SK-N-SH treated with all-trans-retinoic acid at 6 μM for 48 hours (cell line): ENCODE measurements at regions not wholly inside any gene's neighbourhood (a gene's known extent, or its start where the extent isn't known, plus 50 kb on each side); places are given as distances from the start of the nearest gene placed in this dataset.

Experiments used
- ATAC-seq: fragments of 200-7000 bp; cut with Tn5 transposase; 3 replicates; pipeline ENCODE4 v1.9.1; 2020; ENCODE audit warnings: mild to moderate bottlenecking, moderate library complexity
- ARNTL ChIP-seq: fragments of 450-650 bp; formaldehyde crosslinking; IDR thresholded peaks from 2 replicates; pipeline ENCODE4 v1.5.0; 2020; ENCODE audit warnings: low read depth, mild to moderate bottlenecking, moderate library complexity, borderline replicate concordance
- BACH2 ChIP-seq: fragments of 250-450 bp; sonication (Bioruptor Pico); IDR thresholded peaks from 2 replicates; pipeline ENCODE4 v1.9.0; 2021; ENCODE audit warnings: mild to moderate bottlenecking, borderline replicate concordance
- CREB5 ChIP-seq: fragments of 250-450 bp; sonication (Bioruptor Pico); IDR thresholded peaks from 2 replicates; pipeline ENCODE4 v1.5.1; 2020; ENCODE audit warnings: low read depth, mild to moderate bottlenecking, moderate library complexity
- CSDC2 ChIP-seq: fragments of 250-450 bp; sonication (Bioruptor Pico); IDR thresholded peaks from 2 replicates; pipeline ENCODE4 v1.5.0; 2020; ENCODE audit warnings: mild to moderate bottlenecking, moderate library complexity
- CSRNP3 ChIP-seq: fragments of 250-450 bp; sonication (Bioruptor Pico); IDR thresholded peaks from 2 replicates; pipeline ENCODE4 v1.5.1; 2021; ENCODE audit warnings: mild to moderate bottlenecking, moderate library complexity
- ESRRG ChIP-seq: fragments of 250-450 bp; sonication (Bioruptor Pico); IDR thresholded peaks from 2 replicates; pipeline ENCODE4 v1.6.1; 2021; ENCODE audit warnings: mild to moderate bottlenecking
- GLIS3 ChIP-seq: fragments of 250-450 bp; sonication (Bioruptor Pico); IDR thresholded peaks from 2 replicates; pipeline ENCODE4 v1.5.0; 2020; ENCODE audit warnings: mild to moderate bottlenecking, moderate library complexity
- ISL1 ChIP-seq: fragments of 250-450 bp; sonication (Bioruptor Pico); IDR thresholded peaks from 2 replicates; pipeline ENCODE4 v2.1.2; 2022; ENCODE audit warnings: mild to moderate bottlenecking, moderate library complexity
- OSR1 ChIP-seq: fragments of 250-450 bp; sonication (Bioruptor Pico); IDR thresholded peaks from 2 replicates; pipeline ENCODE4 v1.8.0; 2022; ENCODE audit warnings: moderate library complexity, mild to moderate bottlenecking, inconsistent platforms
- PATZ1 ChIP-seq: fragments of 250-450 bp; sonication (Bioruptor Pico); IDR thresholded peaks from 2 replicates; pipeline ENCODE4 v1.8.0; 2020; ENCODE audit warnings: mild to moderate bottlenecking, moderate library complexity, borderline replicate concordance
- POU6F1 ChIP-seq: fragments of 250-450 bp; sonication (Bioruptor Pico); IDR thresholded peaks from 2 replicates; pipeline ENCODE4 v1.8.0; 2021; ENCODE audit warnings: low read depth, mild to moderate bottlenecking, moderate library complexity, borderline replicate concordance
- RARB ChIP-seq: fragments of 250-450 bp; sonication (Bioruptor Pico); IDR thresholded peaks from 2 replicates; pipeline ENCODE4 v1.8.0; 2021; ENCODE audit warnings: mild to moderate bottlenecking, moderate library complexity
- SNAI2 ChIP-seq: fragments of 250-450 bp; sonication (Bioruptor Pico); IDR thresholded peaks from 2 replicates; pipeline ENCODE4 v1.5.0; 2020; ENCODE audit warnings: mild to moderate bottlenecking, moderate library complexity
- TCF4 ChIP-seq: fragments of 250-450 bp; sonication (Bioruptor Pico); IDR thresholded peaks from 2 replicates; pipeline ENCODE4 v1.8.0; 2021; ENCODE audit warnings: mild to moderate bottlenecking, moderate library complexity, borderline replicate concordance
- TSHZ2 ChIP-seq: fragments of 250-450 bp; sonication (Bioruptor Pico); IDR thresholded peaks from 2 replicates; pipeline ENCODE4 v1.5.0; 2020; ENCODE audit warnings: mild to moderate bottlenecking, moderate library complexity
- ZC3H10 ChIP-seq: fragments of 250-450 bp; sonication (Bioruptor Pico); IDR thresholded peaks from 2 replicates; pipeline ENCODE4 v1.5.1; 2021; ENCODE audit warnings: mild to moderate bottlenecking, moderate library complexity
- ZFP3 ChIP-seq: fragments of 250-450 bp; sonication (Bioruptor Pico); IDR thresholded peaks from 2 replicates; pipeline ENCODE4 v1.5.0; 2020; ENCODE audit warnings: mild to moderate bottlenecking, moderate library complexity
- ZFP30 ChIP-seq: fragments of 450-650 bp; formaldehyde crosslinking; IDR thresholded peaks from 2 replicates; pipeline ENCODE4 v1.5.0; 2022; ENCODE audit warnings: mild to moderate bottlenecking, moderate library complexity
- ZNF565 ChIP-seq: fragments of 450-650 bp; formaldehyde crosslinking; conservative IDR thresholded peaks from 2 replicates; pipeline ENCODE4 v1.5.0; 2020; ENCODE audit warnings: low read depth, mild to moderate bottlenecking, moderate library complexity
- ZNF70 ChIP-seq: fragments of 450-650 bp; formaldehyde crosslinking; IDR thresholded peaks from 2 replicates; pipeline ENCODE4 v1.5.0; 2020; ENCODE audit warnings: mild to moderate bottlenecking, moderate library complexity
- ZNF8 ChIP-seq: fragments of 450-650 bp; formaldehyde crosslinking; IDR thresholded peaks from 2 replicates; pipeline ENCODE4 v1.5.0; 2020; ENCODE audit warnings: mild to moderate bottlenecking, moderate library complexity

GRCh38 chr21:29403922-29404538 is 105.3 kb downstream of the BACH1 start:
- TF ChIP-seq BACH2 (CRISPR knock-in tag) (no peak), ZNF565 (CRISPR knock-in tag) (no peak), GLIS3 (CRISPR knock-in tag) (no peak), ZFP3 (CRISPR knock-in tag) (no peak), TCF4 (CRISPR knock-in tag) (no peak), RARB (CRISPR knock-in tag) (no peak), ZNF70 (CRISPR knock-in tag) (no peak), OSR1 (CRISPR knock-in tag) (no peak)

GRCh38 chr21:29405503-29406122 is 106.9 kb downstream of the BACH1 start:
- TF ChIP-seq PATZ1 (CRISPR knock-in tag) (no peak), TCF4 (CRISPR knock-in tag) (no peak), ZC3H10 (CRISPR knock-in tag) (no peak), ZFP30 (CRISPR knock-in tag) (no peak), ARNTL (CRISPR knock-in tag) (no peak)
- no peak for ATAC-seq

More at GRCh38 chr21:29403922-29404538, 105.3 kb downstream of the BACH1 start:
- no peak for ATAC-seq

GRCh38 chr21:29406385-29406784 is 107.7 kb downstream of the BACH1 start:
- no peak for ATAC-seq
- TF ChIP-seq ARNTL (CRISPR knock-in tag) (no peak), ZNF70 (CRISPR knock-in tag) (no peak), ZFP30 (CRISPR knock-in tag) (no peak), ESRRG (CRISPR knock-in tag) (no peak), CSRNP3 (CRISPR knock-in tag) (no peak), OSR1 (CRISPR knock-in tag) (no peak), CREB5 (no peak), BACH2 (CRISPR knock-in tag) (no peak), CSDC2 (no peak), SNAI2 (CRISPR knock-in tag) (no peak), PATZ1 (CRISPR knock-in tag) (no peak), ZNF8 (no peak), TSHZ2 (CRISPR knock-in tag) (no peak), ZC3H10 (CRISPR knock-in tag) (no peak), POU6F1 (no peak), ISL1 (no peak), GLIS3 (CRISPR knock-in tag) (no peak), ZNF565 (CRISPR knock-in tag) (no peak), RARB (CRISPR knock-in tag) (no peak)
